Osteocyte (in vitro differentiated cells): ENCODE measurements at regions not wholly inside any gene's neighbourhood (a gene's known extent, or its start where the extent isn't known, plus 50 kb on each side); places are given as distances from the start of the nearest gene placed in this dataset.

Experiments
- DNase-seq: peaks from one replicate; pipeline ENCODE4 v3.0.0; 2021; ENCODE audit warnings: mixed read lengths; ENCODE audit not compliant: unreplicated experiment; ENCODE audit errors: extremely low spot score
- H3K27ac Mint-ChIP-seq: one replicate; pipeline ENCODE4 v1.8.0; 2021; ENCODE audit warnings: mild to moderate bottlenecking, mixed read lengths; ENCODE audit not compliant: unreplicated experiment
- H3K27me3 Mint-ChIP-seq: one replicate; pipeline ENCODE4 v1.8.0; 2021; ENCODE audit warnings: mixed read lengths; ENCODE audit not compliant: unreplicated experiment
- H3K36me3 Mint-ChIP-seq: one replicate; pipeline ENCODE4 v1.8.0; 2021; ENCODE audit warnings: mixed read lengths; ENCODE audit not compliant: unreplicated experiment
- H3K4me1 Mint-ChIP-seq: one replicate; pipeline ENCODE4 v1.8.0; 2021; ENCODE audit warnings: mixed read lengths; ENCODE audit not compliant: unreplicated experiment
- H3K4me3 Mint-ChIP-seq: one replicate; pipeline ENCODE4 v1.8.0; 2021; ENCODE audit warnings: mild to moderate bottlenecking, moderate library complexity, mixed read lengths; ENCODE audit not compliant: unreplicated experiment
- H3K9me3 Mint-ChIP-seq: one replicate; pipeline ENCODE4 v1.8.0; 2021; ENCODE audit warnings: mixed read lengths; ENCODE audit not compliant: unreplicated experiment
- CTCF ChIP-seq: fragments of 200-600 bp; sonication (generic); IDR thresholded peaks from 2 replicates; pipeline ENCODE4 v1.5.0; 2021; ENCODE audit warnings: antibody characterized with exemption, mild to moderate bottlenecking, moderate library complexity

DNA sequence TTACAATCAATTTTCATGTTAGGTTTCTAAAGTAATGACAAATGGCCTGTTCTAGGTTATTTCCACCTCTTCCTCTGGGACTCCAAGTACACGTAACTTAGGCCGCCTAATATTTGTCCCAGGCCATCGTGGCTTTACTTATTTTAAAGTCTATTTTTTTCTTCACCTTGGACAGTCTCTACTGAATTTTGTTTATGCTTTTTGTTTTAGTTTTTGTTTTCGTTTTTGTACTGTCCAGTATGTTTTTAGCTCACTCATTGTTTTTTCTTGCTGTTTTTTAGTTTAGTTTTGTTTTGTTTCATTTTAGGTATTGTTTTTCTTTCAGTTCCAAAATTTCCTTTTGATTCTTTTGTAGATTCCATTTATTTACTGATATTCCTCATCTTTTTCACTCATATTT is 187.7 kb upstream of the RNPC3 start:
- no peak overlapping the region for H3K27ac Mint-ChIP-seq
- H3K27me3 Mint-ChIP-seq = no peaks in the 10 kb centered on the region
- no peak for DNase-seq
- H3K36me3 Mint-ChIP-seq = no peaks in the 10 kb centered on the region
- no peaks in the 10 kb centered on the region for H3K9me3 Mint-ChIP-seq
- no peak overlapping the region for H3K4me3 Mint-ChIP-seq
- peaks cover 22% of the 10 kb centered on the region for H3K4me1 Mint-ChIP-seq
- no peak for TF ChIP-seq CTCF

DNA sequence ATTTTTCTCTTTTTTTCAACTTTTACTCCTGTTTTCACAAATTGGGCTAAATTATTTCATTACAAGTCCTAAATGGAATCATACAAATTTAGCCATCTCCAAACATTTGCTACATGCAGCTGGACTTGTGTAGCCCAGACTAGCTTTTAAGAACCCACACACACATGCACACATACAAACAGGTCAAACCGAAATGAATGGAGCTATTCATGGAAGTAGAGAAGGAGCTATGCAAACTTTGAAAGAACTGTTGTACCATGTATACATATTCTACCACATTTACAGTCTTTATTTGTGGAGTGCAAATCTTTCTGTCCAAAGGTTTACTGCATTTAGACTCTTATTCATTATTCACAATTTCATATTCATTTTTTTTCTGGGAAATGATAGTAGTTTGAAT is 189.1 kb upstream of the RNPC3 start:
- Mint-ChIP-seq H3K27me3 (no peaks in the 10 kb centered on the region), H3K27ac (no peak overlapping the region), H3K9me3 (no peaks in the 10 kb centered on the region), H3K4me3 (no peak overlapping the region), H3K36me3 (no peaks in the 10 kb centered on the region), H3K4me1 (peaks cover 19% of the 10 kb centered on the region)
- TF ChIP-seq CTCF = no peak
- no peak for DNase-seq

GRCh38 chr1:103333141-103333540 is 192.4 kb upstream of the RNPC3 start:
- Mint-ChIP-seq H3K9me3 (no peaks in the 10 kb centered on the region), H3K36me3 (no peaks in the 10 kb centered on the region), H3K27ac (peak overlapping the region; percentile 57), H3K4me1 (peaks cover 18% of the 10 kb centered on the region), H3K4me3 (no peak overlapping the region), H3K27me3 (no peaks in the 10 kb centered on the region)
- no peak for DNase-seq
- no peak for TF ChIP-seq CTCF

GRCh38 chr1:103327054-103327719 is 198.3 kb upstream of the RNPC3 start:
- Mint-ChIP-seq H3K27ac (no peak overlapping the region), H3K4me3 (no peak overlapping the region), H3K9me3 (peaks cover 8% of the 10 kb centered on the region), H3K4me1 (no peaks in the 10 kb centered on the region), H3K36me3 (peaks cover 5% of the 10 kb centered on the region), H3K27me3 (no peaks in the 10 kb centered on the region)
- TF ChIP-seq CTCF = no peak
- DNase-seq = no peak

- Mint-ChIP-seq H3K36me3 (peaks cover 5% of the 10 kb centered on the region), H3K4me1 (no peaks in the 10 kb centered on the region), H3K27ac (no peak overlapping the region), H3K27me3 (no peaks in the 10 kb centered on the region), H3K4me3 (no peak overlapping the region), H3K9me3 (peaks cover 9% of the 10 kb centered on the region)
- TF ChIP-seq CTCF = no peak
- DNase-seq = no peak
Observed at GRCh38 chr1:103326595-103326994, 198.9 kb upstream of the RNPC3 start.
